ENCODE measurements at regions not wholly inside any gene's neighbourhood (a gene's known extent, or its start where the extent isn't known, plus 50 kb on each side); places are given as distances from the start of the nearest gene placed in this dataset.

- DNase-seq = peak; percentile 2
Measured at GRCh38 chr22:49197505-49197904, 630.2 kb downstream of the BRD1 start.

- DNase-seq = no peak
Measured at GRCh38 chr22:49196046-49196511, 631.6 kb downstream of the BRD1 start.

- no peak for DNase-seq
Measured at GRCh38 chr22:49195636-49196035, 632.0 kb downstream of the BRD1 start.

- DNase-seq = no peak
Measured at GRCh38 chr22:49193901-49194465, 633.7 kb downstream of the BRD1 start.

GRCh38 chr22:49193348-49193747 lies 634.3 kb downstream of the BRD1 start:
- DNase-seq = no peak

GRCh38 chr22:49192857-49193250 lies 634.8 kb downstream of the BRD1 start:
- no peak for DNase-seq

GRCh38 chr22:49192180-49192856 lies 635.4 kb downstream of the BRD1 start:
- no peak for DNase-seq

GRCh38 chr22:49191506-49191980 lies 636.1 kb downstream of the BRD1 start:
- no peak for DNase-seq

- no peak for DNase-seq
Measured at GRCh38 chr22:49190816-49191505, 636.7 kb downstream of the BRD1 start.

- no peak for DNase-seq
Measured at GRCh38 chr22:49189871-49190270, 637.8 kb downstream of the BRD1 start.

- DNase-seq = no peak
Measured at GRCh38 chr22:49188591-49188990, 639.1 kb downstream of the BRD1 start.

GRCh38 chr22:49188091-49188490 lies 639.6 kb downstream of the BRD1 start:
- DNase-seq = no peak

GRCh38 chr22:49186762-49187161 lies 640.9 kb downstream of the BRD1 start:
- no peak for DNase-seq

- DNase-seq = no peak
Measured at GRCh38 chr22:49186293-49186692, 641.4 kb downstream of the BRD1 start.

GRCh38 chr22:49185312-49185969 lies 642.2 kb downstream of the BRD1 start:
- no peak for DNase-seq

GRCh38 chr22:49184736-49185135 lies 642.9 kb downstream of the BRD1 start:
- DNase-seq = no peak

- DNase-seq = no peak
Measured at GRCh38 chr22:49183826-49184216, 643.9 kb downstream of the BRD1 start.

- DNase-seq = no peak
Measured at GRCh38 chr22:49183208-49183825, 644.4 kb downstream of the BRD1 start.

GRCh38 chr22:49182416-49182815 lies 645.3 kb downstream of the BRD1 start:
- no peak for DNase-seq

- no peak for DNase-seq
Measured at GRCh38 chr22:49181942-49182341, 645.7 kb downstream of the BRD1 start.

GRCh38 chr22:49181431-49181830 lies 646.2 kb downstream of the BRD1 start:
- no peak for DNase-seq

GRCh38 chr22:49180683-49181024 lies 647.0 kb downstream of the BRD1 start:
- no peak for DNase-seq

Data from NCI-H2107 (cell line).